Stimulated activated effector memory CD8-positive, alpha-beta T cell treated with anti-CD3 and anti-CD28 coated beads, Interleukin-12 subunit alpha, Interleukin-12 subunit beta, amount 100 ng/mL, for 72 hours (primary cell): ENCODE measurements at regions not wholly inside any gene's neighbourhood (a gene's known extent, or its start where the extent isn't known, plus 50 kb on each side); places are given as distances from the start of the nearest gene placed in this dataset.

Experiments
- ATAC-seq: fragments of 150-1000 bp; cut with Tn5 transposase; 2 replicates; pipeline ENCODE4 v1.10.0; 2021
- DNase-seq, 2 donors: peaks; one replicate each; pipeline ENCODE4 v3.0.0; 2021 to 2022; ENCODE audit warnings: low spot score in 2 of 2
- H3K27ac Mint-ChIP-seq: one replicate; pipeline ENCODE4 v1.8.0; 2022; ENCODE audit warnings: mild to moderate bottlenecking, mixed read lengths
- H3K36me3 Mint-ChIP-seq: one replicate; pipeline ENCODE4 v1.8.0; 2022; ENCODE audit warnings: mild to moderate bottlenecking, mixed read lengths
- H3K4me1 Mint-ChIP-seq: one replicate; pipeline ENCODE4 v1.8.0; 2022; ENCODE audit warnings: mixed read lengths
- H3K4me3 Mint-ChIP-seq: one replicate; pipeline ENCODE4 v1.8.0; 2022; ENCODE audit warnings: mild to moderate bottlenecking, mixed read lengths
- H3K9me3 Mint-ChIP-seq: one replicate; pipeline ENCODE4 v1.8.0; 2022; ENCODE audit warnings: mixed read lengths

DNA sequence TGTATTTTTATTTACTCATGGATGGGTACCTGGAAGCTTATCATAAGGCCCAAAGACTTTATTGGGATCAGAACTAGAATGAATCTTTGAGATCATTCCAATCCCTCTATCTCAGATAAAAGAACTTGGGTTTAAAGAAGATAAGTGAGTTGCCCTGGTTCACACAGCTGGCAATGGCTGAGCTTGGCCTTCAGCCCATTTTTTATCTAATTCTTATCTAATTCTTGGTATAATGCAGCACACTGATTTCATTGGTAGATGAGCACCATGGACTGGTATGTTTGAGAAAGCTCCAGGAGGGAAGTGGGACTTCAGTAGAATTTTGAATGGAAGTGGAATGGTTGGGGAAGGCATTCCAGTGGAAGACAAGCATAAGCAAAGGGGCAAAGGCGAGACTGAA lies 558.9 kb downstream of the REEP3 start:
- Mint-ChIP-seq H3K9me3 (no peaks in the 10 kb centered on the region), H3K4me3 (no peak overlapping the region), H3K27ac (no peak overlapping the region), H3K4me1 (no peaks in the 10 kb centered on the region), H3K36me3 (no peaks in the 10 kb centered on the region)
- ATAC-seq (no peak), DNase-seq (no peak)

DNA sequence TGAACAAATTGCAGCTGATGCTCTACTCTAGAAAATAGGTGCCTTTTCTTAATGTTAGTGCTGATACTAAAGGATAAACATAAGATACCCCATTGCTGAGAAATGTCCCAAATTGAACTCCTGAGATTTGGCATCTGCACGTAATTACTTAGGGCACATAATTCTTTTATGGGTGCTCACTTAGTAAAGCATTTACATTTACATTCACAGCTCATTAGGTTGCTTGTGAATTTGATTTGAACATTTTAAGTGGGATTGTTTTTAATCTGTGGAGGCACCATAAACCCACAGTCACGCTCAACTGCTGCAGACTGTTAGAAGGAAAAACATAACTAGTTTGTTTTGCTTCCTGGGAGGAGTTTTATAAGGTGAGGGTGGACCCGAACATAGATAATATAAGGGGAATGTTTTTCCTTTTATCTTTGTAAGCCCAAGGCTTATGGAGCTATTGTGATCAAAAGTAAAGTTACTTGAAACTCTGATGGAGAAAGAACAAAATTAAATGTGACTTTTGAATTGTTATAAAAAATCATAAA lies 560.8 kb downstream of the REEP3 start:
- DNase-seq = no peak
- H3K36me3 Mint-ChIP-seq = no peaks in the 10 kb centered on the region
- no peak overlapping the region for H3K27ac Mint-ChIP-seq
- H3K9me3 Mint-ChIP-seq = no peaks in the 10 kb centered on the region
- no peaks in the 10 kb centered on the region for H3K4me1 Mint-ChIP-seq
- ATAC-seq = no peak
- no peak overlapping the region for H3K4me3 Mint-ChIP-seq

DNA sequence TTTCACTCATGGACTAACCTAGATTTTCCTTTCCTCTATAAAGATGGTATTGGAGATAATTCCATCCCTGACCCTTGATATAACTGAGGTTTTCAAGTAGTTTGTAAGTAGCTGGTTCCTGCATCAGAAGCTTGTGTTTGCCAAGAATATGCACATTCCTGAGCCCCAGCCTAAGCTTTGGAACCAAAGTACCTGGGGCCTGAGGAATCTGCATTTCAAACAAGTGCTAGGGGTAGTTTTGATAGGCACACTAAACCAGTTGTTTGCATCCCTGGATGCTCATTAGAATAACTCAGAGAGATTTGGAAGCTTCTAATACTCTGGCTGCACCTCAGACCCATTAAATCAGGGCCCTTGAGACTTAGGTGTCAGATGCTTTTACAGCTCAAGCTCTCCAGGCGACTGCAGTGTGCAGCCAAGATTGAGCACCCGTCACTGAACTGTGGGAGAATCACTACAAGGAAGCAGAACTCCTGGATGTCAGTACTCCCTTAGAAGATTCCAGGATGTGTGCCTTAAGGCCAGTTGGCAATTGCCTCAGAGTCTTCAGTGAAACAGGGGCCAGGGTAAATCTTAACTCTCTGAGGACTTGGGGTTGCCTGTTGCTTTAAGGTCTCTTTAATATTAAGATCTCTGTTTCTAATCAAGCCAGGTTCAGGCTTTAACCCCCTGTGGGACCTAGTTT lies 565.0 kb downstream of the REEP3 start:
- DNase-seq (no peak), ATAC-seq (no peak)
- Mint-ChIP-seq H3K27ac (no peak overlapping the region), H3K36me3 (no peaks in the 10 kb centered on the region), H3K4me3 (no peak overlapping the region), H3K4me1 (no peaks in the 10 kb centered on the region), H3K9me3 (no peaks in the 10 kb centered on the region)

DNA sequence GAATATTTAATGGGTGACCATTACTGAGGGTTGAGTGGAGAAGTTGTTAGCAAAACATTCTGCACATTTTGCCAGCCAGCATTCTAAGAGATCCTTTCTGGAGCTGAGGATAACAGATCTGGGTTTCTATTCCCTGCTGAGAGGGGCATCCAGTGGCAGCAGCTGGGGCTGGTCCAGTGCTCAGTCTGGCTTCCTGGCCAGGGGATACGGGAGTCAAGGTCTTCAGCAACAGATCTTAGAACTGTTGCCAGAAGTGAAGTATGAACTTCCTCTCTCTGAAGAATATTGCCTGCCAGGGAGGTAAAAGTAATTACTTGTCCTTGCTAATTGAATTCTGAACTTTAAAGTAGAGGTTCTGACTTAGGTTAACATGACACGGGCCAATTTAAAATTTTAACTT lies 568.4 kb downstream of the REEP3 start:
- Mint-ChIP-seq H3K9me3 (no peaks in the 10 kb centered on the region), H3K27ac (no peak overlapping the region), H3K36me3 (no peaks in the 10 kb centered on the region), H3K4me3 (no peak overlapping the region), H3K4me1 (no peaks in the 10 kb centered on the region)
- DNase-seq = no peak
- ATAC-seq = no peak

DNA sequence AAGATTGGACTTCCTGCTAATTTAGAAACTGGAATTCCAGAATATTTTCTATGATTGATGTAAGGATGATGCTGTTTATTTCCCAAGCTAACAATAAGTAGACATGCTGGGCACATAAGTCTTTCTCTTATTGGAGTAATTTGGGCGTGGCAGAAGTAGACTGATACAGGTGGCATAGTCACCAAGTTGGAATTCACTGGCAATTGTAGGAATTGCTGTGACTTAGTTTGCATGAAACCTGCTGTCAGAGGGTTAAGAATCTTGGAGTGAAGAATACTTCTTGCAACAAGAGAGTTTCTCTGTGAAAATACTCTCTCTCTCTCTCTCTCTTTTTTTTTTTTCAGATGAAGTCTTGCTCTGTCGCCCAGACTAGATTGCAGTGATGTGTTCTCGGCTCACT lies 569.7 kb downstream of the REEP3 start:
- Mint-ChIP-seq H3K4me3 (no peak overlapping the region), H3K9me3 (no peaks in the 10 kb centered on the region), H3K4me1 (no peaks in the 10 kb centered on the region), H3K36me3 (no peaks in the 10 kb centered on the region), H3K27ac (no peak overlapping the region)
- DNase-seq (no peak), ATAC-seq (no peak)

DNA sequence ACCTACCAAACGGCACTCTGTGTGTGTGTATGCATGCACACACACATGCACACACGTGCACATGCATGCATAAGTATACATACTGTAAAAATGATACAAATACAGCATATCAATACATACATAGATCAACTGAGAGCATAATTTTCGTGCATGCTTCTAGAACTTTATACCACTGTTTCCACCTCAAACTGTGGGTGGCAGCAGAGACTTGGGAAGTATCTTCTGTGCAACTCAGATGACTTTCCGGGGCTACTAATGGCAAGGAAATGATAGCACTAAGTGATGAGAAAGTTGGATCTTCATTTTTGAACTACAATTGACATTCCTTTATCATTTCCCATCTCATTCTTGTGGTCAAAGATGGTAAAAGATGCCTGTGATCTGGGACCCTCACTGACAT lies 570.7 kb downstream of the REEP3 start:
- Mint-ChIP-seq H3K4me3 (no peak overlapping the region), H3K9me3 (no peaks in the 10 kb centered on the region), H3K36me3 (no peaks in the 10 kb centered on the region), H3K27ac (no peak overlapping the region), H3K4me1 (no peaks in the 10 kb centered on the region)
- DNase-seq (no peak), ATAC-seq (no peak)

DNA sequence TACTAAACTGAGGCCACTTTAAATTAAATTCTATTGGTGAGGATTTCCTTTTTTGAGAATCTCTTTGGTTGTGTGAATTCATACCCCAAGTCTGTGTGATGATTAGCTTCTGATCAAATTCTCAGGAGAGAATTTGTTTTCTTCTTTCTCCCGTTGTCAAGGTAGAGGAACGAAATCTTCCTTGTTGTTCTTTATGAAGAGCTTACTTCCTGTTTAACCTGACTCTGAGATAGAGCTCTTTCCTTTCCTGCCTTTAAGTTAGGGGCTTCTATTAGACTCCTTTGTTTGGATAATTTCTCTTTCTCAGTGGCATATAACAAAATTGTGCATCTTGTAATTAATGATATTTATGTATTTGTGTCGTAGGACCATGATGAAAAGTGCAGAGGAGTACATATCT lies 572.1 kb downstream of the REEP3 start:
- Mint-ChIP-seq H3K27ac (no peak overlapping the region), H3K9me3 (no peaks in the 10 kb centered on the region), H3K4me1 (no peaks in the 10 kb centered on the region), H3K36me3 (no peaks in the 10 kb centered on the region), H3K4me3 (no peak overlapping the region)
- DNase-seq (no peak), ATAC-seq (no peak)

DNA sequence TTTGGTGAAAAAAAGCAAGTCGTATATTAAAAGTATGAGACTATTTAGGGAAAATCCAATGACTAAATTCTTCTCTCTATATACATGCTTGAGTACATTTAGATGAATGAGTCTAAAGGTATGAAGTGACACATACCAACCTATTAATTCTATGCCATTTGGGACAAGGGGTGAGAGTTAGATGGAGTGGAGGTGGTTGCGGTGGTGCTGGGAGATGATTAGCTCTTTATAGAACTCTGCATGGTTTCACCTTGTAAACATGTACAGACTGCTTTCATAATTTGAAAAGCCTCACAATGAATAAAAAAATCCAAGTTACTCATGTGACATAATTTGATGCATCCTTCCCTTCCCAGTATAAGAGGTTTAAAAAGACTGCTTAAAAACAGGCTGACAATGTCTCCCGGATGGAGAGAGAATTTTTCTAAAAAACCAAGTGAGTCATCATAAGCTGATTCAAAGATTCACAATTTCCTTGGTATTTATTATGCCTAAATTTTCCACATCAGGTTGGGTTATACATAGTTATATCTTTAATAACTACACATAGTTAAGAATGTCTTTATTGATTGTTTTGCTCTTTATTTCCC lies 572.8 kb downstream of the REEP3 start:
- H3K36me3 Mint-ChIP-seq = no peaks in the 10 kb centered on the region
- no peak for ATAC-seq
- H3K27ac Mint-ChIP-seq = no peak overlapping the region
- DNase-seq = no peak
- no peaks in the 10 kb centered on the region for H3K9me3 Mint-ChIP-seq
- no peak overlapping the region for H3K4me3 Mint-ChIP-seq
- H3K4me1 Mint-ChIP-seq = no peaks in the 10 kb centered on the region

DNA sequence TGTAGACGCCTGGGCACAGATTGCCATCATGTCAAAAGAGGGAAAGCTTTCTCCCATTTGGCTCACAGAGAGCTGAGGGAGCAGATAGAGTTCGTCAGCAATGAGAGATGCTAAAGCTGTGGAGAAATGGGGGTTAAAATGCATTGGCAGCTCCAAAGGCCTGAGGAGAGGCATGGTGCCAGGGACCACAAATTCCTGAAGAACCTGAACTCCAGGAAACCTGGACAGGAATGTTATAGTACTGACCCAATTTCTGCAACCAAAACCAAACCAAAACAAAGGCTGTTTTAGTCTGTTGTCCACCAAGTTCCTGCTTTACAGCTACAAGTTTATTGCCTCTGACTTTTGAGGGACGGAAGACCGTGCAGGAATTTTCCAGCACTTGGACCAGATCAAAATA lies 575.7 kb downstream of the REEP3 start:
- no peak for ATAC-seq
- H3K9me3 Mint-ChIP-seq = no peaks in the 10 kb centered on the region
- H3K4me1 Mint-ChIP-seq = no peaks in the 10 kb centered on the region
- no peaks in the 10 kb centered on the region for H3K36me3 Mint-ChIP-seq
- H3K4me3 Mint-ChIP-seq = no peak overlapping the region
- H3K27ac Mint-ChIP-seq = no peak overlapping the region
- no peak for DNase-seq

DNA sequence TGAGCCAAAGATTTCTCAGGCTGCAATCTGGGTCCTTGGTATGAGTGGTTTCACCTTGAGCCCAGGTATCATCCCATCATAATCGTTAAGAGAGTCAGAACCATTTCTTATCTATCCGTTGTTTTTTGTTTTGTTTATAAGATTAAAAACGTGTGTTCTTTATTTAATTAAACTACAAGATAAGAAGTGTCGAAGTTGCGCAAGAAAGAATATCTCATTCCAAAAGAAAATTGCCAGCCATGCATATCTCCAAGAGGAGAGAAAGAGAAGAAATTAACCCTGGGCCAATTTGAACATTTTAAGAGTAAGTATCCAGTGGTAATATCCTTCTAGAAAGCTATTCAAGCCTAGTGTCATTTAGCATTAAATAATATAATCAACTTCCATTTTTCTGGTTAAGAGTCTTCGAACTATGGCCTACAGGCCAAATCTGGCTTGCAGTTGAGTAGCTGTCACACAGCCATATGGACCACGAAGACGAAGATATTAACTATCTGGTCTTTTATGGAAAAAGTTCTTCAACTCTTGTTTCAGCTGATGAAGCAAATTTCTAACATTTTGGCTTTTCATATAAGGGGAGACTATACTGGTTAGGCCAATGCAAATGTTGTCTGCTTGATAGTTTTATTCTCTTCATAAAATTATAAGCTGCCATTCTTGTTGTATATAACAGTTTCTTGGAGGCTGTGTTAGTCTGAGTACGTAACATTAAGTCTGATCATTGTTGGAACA lies 576.4 kb downstream of the REEP3 start:
- no peaks in the 10 kb centered on the region for H3K9me3 Mint-ChIP-seq
- no peak for ATAC-seq
- no peak for DNase-seq
- no peaks in the 10 kb centered on the region for H3K4me1 Mint-ChIP-seq
- no peak overlapping the region for H3K27ac Mint-ChIP-seq
- no peak overlapping the region for H3K4me3 Mint-ChIP-seq
- H3K36me3 Mint-ChIP-seq = no peaks in the 10 kb centered on the region

DNA sequence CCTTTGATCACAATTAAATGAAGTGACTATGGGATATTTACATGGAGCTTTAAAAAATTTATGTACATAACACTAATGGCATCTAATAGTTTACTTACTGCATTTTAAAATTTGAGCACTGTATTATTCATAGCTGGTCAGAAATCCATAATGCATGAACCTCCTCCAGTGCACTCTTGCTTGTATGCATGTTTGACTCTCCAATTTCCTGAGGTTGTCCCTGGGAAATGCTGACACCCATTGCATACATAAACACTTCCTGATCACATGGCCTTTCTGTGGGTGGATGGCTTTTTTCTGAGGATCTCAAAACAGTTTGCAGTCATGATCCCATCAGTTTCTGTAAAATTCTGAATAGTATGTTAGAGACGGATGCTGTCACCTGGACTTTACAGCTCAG lies 577.8 kb downstream of the REEP3 start:
- H3K36me3 Mint-ChIP-seq = no peaks in the 10 kb centered on the region

DNA sequence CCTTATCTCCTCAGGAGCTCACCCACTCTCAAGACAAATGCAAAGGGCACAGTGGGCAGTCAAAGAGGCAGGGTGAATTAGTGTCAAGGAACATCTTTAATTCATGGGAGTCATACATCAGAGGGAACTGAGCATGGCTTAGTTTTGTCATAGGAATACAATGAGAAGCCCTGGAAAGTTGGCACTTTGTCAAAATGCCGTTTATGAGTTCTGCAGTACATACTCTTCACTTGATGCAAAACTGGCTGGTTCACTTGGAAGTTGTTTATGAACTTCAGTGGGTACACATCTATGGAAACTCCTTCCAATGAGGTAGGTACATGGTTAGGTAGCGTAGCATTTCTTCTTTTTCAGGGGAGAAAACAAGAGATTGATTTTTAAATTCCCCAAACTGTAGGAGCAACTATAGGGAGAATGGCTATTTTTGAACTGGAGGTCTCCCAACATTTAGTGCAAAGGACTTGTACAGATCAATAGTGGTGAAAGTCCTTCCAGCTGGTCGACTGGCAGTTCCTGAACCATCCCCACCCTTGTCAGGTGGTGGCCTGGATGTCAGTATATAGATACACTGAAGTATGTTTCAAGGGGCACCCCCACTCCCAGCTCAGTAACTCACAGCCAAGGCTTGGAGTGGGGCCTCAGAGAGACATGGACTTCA lies 580.5 kb downstream of the REEP3 start:
- DNase-seq = no peak
- Mint-ChIP-seq H3K9me3 (no peaks in the 10 kb centered on the region), H3K36me3 (no peaks in the 10 kb centered on the region), H3K27ac (no peak overlapping the region), H3K4me1 (no peaks in the 10 kb centered on the region), H3K4me3 (no peak overlapping the region)
- peak; percentile 19 for ATAC-seq

More for the DNA sequence above, 577.8 kb downstream of the REEP3 start:
- no peak overlapping the region for H3K4me3 Mint-ChIP-seq
- no peaks in the 10 kb centered on the region for H3K9me3 Mint-ChIP-seq
- DNase-seq = no peak
- no peaks in the 10 kb centered on the region for H3K4me1 Mint-ChIP-seq
- no peak overlapping the region for H3K27ac Mint-ChIP-seq
- ATAC-seq = no peak

DNA sequence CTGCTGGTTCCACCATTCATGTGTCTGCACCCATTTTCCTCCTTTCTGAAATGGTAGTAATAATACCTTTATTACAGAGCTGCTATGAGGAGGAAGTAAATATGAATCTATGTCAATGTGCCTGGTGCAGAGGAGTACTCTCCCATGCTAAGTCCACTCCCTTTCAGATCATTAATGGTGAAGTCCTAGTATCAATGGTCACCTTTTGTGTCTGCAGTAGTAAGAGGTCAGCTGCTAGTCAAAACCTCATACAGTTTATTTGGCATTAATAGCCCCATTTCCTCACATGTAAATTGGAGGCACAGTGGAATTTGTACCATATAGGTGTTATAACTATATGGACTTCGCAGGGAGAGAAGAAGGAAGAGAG lies 581.0 kb downstream of the REEP3 start:
- ATAC-seq = no peak
- Mint-ChIP-seq H3K36me3 (no peaks in the 10 kb centered on the region), H3K4me1 (no peaks in the 10 kb centered on the region), H3K27ac (no peak overlapping the region), H3K4me3 (no peak overlapping the region), H3K9me3 (no peaks in the 10 kb centered on the region)
- DNase-seq = no peak

DNA sequence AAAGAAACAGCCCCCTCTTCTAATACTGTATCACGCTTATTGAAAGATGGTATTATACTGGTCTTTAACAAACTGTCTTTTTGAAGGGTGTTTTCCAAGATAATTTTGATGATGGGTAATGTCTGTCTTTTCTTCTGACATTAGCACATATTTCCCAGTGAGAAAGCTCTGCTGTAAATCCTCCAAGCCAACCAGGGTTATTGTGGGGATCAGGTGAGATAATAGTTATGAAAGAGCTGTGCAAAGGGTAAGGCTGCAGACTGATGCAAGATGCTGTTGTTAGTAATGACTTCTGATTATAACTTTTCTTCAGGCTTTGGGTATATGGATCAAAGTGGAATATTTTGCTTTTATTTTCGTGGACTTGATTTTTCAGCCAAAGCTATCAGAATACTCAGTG lies 581.7 kb downstream of the REEP3 start:
- no peaks in the 10 kb centered on the region for H3K36me3 Mint-ChIP-seq
- H3K4me1 Mint-ChIP-seq = no peaks in the 10 kb centered on the region
- no peak for DNase-seq
- no peaks in the 10 kb centered on the region for H3K9me3 Mint-ChIP-seq
- no peak overlapping the region for H3K27ac Mint-ChIP-seq
- H3K4me3 Mint-ChIP-seq = no peak overlapping the region
- no peak for ATAC-seq

DNA sequence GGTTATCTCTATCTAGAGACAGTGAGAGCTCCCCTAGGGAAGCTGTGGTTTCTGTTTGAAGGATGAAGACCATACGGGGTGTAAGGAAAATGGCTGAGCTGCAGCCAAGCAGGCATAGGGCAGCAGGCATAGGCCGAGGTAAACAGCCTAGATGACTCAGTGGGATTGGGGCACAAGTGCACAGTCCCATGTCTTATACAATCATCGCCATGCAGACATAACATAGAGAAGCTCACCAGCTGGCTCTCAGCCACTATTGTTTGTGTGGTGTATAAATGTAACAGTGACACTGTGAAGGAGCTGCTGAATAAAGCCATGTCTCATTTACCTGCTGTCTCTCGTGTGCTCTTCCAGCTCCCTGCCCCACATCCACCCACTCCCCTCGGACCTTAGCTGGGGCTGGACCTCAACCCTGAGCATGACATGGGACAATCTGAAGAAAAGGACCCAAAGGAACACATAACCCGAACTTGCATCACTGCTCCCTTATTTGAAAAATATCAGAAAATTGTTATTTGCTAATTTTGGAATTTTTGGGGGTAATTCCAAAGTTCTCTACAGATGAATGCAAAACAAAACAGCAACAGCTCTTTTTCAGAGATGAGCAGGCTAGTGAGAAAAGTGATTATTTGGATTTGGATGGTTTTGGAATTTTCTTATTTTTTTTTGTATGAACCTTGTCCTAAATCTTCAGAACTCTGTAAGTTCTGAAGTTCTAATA lies 582.7 kb downstream of the REEP3 start:
- H3K4me3 Mint-ChIP-seq = no peak overlapping the region
- no peaks in the 10 kb centered on the region for H3K9me3 Mint-ChIP-seq
- H3K36me3 Mint-ChIP-seq = no peaks in the 10 kb centered on the region
- DNase-seq (no peak), ATAC-seq (no peak)
- H3K4me1 Mint-ChIP-seq = no peaks in the 10 kb centered on the region
- H3K27ac Mint-ChIP-seq = no peak overlapping the region
